Fibroblast of pulmonary artery (primary cell): ENCODE measurements at regions not wholly inside any gene's neighbourhood (a gene's known extent, or its start where the extent isn't known, plus 50 kb on each side); places are given as distances from the start of the nearest gene placed in this dataset.

ENCODE experiments used
- DNase-seq: peaks from one replicate; pipeline ENCODE4 v3.0.0-alpha.2; 2010; ENCODE audit warnings: low read depth
- H3K4me3 ChIP-seq: replicated peaks from 2 replicates; pipeline ENCODE4 v1.5.1; 2011; ENCODE audit warnings: low read depth, mild to moderate bottlenecking, control low read depth, low read length, moderate library complexity
- TF ChIP-seq, protein P1 (sequence below): IDR thresholded peaks from 2 replicates; pipeline ENCODE4 v1.5.1; 2011; ENCODE audit warnings: mild to moderate bottlenecking, control low read depth, low read length, inconsistent platforms; ENCODE audit errors: missing control alignments

DNA sequence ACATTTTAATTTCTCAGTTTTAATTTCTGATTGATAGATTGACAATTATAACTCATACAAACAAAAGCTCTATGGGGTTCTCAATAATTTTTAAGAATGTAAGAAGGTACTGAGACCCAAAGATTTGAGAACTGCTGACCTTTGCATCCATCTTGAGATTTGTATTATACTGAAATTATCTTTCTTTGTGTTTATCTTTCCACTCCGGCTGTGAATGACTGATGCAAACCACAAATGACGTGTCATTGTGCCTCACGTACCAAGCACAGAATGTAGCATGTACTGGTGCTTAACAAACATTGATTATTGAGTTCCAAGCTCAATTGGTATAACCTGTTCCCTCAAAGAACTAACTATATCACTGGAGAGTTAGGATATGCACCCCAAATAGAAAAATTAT lies 152.1 kb upstream of the SMLR1 start:
- TF ChIP-seq, protein P1, sequence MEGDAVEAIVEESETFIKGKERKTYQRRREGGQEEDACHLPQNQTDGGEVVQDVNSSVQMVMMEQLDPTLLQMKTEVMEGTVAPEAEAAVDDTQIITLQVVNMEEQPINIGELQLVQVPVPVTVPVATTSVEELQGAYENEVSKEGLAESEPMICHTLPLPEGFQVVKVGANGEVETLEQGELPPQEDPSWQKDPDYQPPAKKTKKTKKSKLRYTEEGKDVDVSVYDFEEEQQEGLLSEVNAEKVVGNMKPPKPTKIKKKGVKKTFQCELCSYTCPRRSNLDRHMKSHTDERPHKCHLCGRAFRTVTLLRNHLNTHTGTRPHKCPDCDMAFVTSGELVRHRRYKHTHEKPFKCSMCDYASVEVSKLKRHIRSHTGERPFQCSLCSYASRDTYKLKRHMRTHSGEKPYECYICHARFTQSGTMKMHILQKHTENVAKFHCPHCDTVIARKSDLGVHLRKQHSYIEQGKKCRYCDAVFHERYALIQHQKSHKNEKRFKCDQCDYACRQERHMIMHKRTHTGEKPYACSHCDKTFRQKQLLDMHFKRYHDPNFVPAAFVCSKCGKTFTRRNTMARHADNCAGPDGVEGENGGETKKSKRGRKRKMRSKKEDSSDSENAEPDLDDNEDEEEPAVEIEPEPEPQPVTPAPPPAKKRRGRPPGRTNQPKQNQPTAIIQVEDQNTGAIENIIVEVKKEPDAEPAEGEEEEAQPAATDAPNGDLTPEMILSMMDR = no peak

DNA sequence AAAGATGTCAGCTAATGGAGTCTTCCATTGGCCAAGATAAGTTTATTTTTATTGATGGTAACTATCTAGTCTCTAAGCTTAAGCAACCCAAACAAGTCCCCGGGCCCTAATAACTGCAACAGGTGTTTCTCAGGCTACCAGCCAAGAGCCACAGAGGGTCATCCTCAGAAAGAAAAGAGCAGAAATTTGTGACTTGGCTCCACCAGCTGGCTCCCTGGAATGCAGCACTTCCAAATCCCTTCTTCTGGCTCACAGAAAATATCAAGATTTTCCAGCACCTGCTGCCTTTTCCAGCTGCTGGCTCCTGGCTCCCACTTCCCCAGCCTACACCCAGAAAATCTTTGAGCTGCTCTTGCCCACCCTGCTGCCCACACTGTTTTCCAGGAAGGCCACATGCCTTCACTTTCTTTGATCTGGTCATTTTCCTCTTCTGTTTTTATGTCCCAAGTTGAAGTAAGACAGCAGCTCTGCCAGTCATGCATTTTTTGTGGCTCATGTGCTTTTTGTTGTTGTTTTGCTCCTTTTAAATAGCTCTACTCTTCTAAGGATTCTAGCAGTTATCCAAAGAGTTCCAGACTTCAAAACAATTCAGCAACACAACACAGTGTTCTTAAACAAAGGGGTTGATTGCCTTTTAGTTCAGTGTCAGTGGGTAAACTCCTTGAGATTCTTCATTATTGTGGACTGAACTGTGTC lies 151.0 kb upstream of the SMLR1 start:
- TF ChIP-seq, protein P1 = no peak
- no peak for DNase-seq
- H3K4me3 ChIP-seq = no peak overlapping the region

More for the DNA sequence above, 152.1 kb upstream of the SMLR1 start:
- H3K4me3 ChIP-seq = no peak overlapping the region
- peak; percentile 74 for DNase-seq

DNA sequence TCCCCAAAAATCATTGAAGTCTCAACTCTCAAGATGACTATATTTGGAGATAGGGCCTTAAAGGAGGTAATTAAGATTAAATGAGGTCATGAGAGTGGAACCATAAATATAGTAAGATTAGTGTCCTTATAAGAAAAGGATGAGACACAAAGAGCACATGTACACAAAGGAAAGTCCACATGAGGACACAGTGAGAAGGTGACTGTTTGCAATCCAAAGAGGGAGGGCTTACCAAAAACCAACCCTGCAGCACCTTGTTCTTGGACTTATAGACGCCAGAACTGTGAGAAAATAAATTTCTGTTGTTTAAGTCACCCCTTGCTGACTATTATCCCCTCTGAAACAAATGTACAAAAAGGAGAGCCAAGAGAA lies 150.4 kb upstream of the SMLR1 start:
- TF ChIP-seq, protein P1 = no peak
- no peak for DNase-seq
- no peak overlapping the region for H3K4me3 ChIP-seq

DNA sequence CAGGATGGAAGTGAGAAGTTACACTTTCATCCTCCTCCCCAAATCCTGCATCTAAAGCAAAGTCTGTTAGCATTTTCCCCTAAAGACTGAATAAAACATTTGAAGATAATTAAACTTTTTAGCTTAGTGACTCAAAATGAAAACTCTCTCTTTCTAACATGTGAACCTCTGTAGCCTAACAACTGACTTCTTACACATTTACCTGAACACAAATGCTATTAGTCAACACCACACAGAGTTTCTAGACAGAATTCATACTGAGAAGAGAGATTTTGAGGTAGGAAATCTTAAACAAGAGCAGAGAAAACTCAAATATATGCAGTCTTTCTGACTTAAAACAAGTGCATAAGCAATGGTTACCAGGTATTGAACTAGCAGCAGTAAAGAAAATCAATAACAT lies 149.9 kb upstream of the SMLR1 start:
- H3K4me3 ChIP-seq = no peak overlapping the region
- no peak for DNase-seq
- TF ChIP-seq, protein P1 = no peak

DNA sequence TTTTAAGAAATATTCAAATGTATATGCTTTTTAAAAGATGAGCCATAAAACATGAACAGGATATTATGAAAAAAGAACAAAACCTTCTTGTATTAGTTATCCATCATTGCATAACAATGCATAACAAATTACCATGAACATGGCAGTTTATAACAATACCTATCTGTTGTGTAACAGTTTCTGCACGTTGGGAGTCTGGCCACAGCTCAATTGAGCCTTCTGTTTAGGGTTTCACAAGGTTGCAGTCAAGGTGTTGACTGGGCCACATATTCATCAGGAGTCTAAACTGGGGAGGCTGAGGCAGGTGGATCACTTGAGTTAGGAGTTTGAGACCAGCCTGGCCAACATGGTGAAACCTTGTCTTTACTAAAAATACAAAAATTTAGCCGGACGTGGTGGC lies 149.4 kb upstream of the SMLR1 start:
- H3K4me3 ChIP-seq = no peak overlapping the region
- no peak for DNase-seq
- TF ChIP-seq, protein P1 = no peak

DNA sequence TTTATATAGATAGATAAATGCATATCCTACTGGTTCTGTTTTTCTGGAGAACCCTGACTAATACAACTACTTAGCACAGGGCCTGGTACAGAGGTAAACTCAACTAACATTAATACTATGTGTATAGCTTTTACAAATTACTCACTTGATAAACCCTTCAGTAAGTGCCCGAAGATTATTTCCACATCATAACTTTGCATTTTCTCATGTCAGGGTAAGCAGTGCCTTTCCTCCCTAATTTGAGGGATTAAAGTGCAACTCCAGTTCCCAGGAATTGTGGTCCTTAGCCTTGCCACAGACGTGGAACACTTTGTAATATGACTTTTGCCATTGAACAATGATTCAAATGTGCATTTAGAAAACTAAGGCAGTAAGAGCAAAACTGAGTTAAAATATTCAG lies 147.5 kb upstream of the SMLR1 start:
- TF ChIP-seq, protein P1 = no peak
- DNase-seq = peak; percentile 41
- no peak overlapping the region for H3K4me3 ChIP-seq

DNA sequence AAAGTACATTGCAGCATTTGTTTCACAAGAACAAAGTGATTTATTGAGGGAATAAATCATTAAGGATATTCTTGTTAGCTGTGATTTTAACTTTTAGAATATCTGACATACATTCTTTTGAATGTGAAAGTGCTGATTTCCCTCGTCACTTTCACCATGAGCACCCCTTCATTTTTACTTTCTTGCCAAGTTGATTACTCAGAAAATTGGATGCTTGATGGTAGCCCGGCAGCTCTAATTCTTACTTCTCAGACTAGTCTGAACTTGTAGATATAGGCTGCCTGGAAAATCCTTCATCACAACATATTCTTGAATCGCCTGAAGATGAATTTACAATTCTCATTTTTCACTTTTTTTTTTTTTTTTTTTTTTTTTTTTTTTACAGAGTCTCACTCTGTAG lies 147.1 kb upstream of the SMLR1 start:
- H3K4me3 ChIP-seq = no peak overlapping the region
- DNase-seq = peak; percentile 46
- TF ChIP-seq, protein P1 = no peak
